NCI-H2196 (cell line): ENCODE measurements at regions not wholly inside any gene's neighbourhood (a gene's known extent, or its start where the extent isn't known, plus 50 kb on each side); places are given as distances from the start of the nearest gene placed in this dataset.
"Not testable (repeated sequence)": the region's sequence is repeated elsewhere in the genome, so short reads cannot be mapped to it uniquely, and the experiment has no call there.

Experiments used
- DNase-seq: peaks from one replicate; lab custom pipeline; 2025; ENCODE audit not compliant: unreplicated experiment; lab: John Stamatoyannopoulos, UW

DNA sequence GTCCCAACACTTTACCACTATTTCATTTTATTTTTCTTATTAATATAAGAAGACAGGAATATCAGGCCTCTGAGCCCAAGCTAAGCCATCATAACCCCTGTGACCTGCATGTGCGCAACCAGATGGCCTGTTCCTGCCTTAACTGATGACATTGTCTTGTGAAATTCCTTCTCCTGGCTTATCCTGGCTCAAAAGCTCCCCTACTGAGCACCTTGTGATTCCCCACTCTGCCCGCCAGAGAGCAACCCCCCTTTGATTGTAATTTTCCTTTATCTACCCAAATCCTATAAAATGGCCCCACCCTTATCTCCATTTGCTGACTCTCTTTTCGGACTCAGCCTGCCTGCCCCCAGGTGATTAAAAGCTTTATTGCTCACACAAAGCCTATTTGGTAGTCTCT is 382.8 kb upstream of the HS3ST1 start:
- not testable (repeated sequence) for DNase-seq

DNA sequence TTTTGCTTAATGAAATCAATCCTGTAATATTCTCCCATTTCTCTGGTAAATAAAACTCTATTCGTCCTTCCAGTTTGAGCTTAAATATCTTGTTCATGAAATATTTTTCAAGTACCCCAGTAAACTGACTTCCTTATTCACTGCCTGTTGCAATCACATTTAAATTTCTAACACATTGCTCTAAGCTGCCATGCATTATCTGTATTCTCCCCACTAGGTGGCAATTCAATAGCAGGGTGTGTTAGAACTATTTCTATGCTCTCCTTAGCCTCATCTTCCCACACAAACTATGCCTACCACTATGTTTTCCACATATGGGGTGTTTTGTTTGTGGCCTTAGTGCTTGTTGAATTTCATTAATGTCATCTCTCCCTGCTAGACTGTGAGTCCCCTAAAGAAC is 377.1 kb upstream of the HS3ST1 start:
- peak; percentile 33 for DNase-seq

DNA sequence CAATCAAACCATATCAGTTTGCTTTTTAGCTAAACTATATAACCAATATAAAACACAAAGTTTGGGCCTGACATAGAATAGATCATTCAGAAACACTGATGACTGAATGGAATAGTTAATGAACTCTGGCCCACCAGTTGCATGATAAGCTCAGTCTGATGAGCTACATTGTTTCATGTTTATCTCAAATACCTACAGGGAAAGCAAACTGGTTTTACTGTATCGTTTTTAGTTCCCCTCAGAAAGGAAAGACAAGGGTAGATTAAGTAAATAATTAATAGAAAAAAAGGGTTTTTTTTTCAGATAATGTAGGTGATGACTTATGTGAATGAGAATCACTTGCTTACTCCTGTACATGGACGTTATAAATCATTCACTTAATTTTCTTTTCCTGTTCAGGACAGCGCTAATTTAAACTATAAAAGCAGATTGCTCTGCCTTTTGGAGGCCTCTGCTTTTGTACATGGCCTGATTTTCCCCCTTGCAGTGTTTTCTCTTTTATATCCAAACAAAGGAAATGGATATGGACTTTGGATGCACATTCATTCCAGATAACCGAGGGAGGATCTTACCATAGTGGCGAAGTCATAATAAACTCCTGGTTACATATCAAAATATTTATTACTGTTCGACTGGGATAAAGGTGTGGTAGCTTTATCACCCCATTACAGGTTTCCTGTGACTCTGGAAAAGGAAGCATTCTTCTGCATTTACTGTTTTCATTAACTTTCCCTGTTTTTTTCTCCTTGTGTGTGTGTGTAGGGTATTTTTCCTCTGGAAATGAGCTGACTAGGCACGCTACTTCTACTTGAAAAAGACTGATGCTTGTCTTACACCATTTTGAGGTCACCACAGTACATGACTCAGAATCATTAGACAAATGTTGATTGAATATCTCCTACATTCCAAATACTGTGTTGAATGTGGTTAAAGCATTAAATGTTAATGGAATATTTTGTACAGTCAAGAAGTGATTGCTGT is 373.1 kb upstream of the HS3ST1 start:
- no peak for DNase-seq

DNA sequence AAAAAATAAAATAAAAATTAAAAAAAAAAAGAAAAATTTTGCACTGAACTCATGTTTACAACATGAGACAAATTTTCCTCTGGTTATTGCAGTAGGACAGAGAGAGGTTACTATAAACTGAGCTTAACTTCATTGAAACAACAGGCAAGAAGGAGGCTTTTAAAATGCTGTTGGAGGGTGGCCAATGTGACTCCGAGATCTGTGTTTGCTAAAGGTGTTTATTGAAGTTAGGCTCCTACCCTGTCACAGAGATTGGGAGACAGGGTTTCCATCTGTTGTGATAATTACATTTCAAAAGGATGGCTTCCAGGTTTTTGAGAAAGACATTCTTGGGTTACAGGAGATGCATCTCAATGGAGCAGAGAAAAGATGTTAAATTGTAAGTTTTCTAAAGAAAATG is 370.5 kb upstream of the HS3ST1 start:
- DNase-seq, result peak; percentile 3

DNA sequence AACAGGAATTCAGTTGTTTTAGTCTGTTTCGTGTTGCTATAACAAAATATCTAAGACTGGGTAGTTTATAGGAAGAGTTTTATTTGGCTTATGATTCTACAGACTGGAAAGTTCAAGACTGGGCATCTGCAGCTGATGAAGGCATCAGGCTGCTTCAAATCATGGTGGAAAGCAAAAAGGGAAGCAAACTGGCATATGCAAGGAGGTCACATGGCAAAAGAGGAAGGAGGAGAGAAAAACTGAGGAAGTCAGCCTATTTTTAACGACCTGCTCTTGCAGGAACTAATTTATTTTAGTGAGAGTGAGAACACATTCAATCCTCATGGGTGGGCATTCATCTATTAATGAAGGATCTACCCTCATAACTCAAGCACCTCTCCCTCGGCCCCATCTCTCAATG is 363.1 kb upstream of the HS3ST1 start:
- no peak for DNase-seq

DNA sequence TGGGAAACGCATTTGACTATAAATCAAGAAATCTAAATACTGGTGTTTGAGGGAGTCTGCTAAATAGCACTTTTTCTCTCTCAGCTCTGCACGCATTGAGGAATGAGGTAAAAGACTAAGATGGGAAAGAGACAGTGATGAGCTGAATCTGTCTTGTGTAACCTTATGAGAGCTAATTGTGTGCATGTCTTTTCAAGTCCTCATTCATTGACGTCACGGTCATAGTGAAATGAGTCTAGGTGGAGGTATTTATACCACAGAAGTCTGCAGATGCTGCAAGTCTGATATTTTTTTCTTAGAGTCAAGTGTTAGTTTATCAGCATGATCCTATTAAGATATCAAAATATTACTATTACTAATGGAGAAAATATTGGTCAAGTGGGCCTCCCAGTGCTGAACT is 361.5 kb upstream of the HS3ST1 start:
- no peak for DNase-seq

DNA sequence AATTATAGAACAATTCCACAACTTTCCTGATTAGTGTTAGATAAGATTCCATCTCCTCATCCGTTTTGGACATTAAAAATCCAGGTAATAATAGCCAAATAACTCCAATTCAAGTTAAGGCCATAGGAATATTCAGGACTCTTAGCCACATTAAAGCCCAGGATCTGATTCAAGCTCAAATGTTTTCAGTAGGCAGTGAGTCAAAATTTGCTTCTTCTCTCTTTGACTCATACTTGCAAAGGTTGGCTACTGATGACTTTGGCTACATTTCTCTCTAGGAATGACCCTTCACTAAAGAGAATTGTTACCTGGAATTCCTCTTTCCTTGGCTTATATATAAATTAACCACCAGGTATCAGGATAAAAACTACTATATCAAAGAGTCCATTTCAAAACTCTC is 354.9 kb upstream of the HS3ST1 start:
- DNase-seq, result no peak

DNA sequence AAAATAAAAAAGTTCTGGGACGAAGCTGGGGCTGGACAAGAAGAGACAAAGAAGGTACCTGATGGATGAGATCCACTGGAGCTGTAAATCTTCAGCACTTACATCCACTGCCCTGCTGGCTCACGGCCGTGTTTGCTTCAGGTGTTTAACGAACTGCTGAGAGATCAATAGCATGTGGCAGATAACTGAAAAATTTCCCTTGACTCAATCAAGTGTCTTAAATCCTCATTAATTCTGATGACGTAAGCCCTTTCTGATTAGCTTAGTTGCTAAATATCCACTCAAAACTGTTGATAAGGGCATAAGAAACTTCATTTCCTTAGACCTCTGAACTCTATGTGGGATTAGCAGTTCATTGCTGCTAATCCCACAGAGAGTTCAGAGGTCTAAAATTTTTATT is 354.2 kb upstream of the HS3ST1 start:
- DNase-seq, result no peak

DNA sequence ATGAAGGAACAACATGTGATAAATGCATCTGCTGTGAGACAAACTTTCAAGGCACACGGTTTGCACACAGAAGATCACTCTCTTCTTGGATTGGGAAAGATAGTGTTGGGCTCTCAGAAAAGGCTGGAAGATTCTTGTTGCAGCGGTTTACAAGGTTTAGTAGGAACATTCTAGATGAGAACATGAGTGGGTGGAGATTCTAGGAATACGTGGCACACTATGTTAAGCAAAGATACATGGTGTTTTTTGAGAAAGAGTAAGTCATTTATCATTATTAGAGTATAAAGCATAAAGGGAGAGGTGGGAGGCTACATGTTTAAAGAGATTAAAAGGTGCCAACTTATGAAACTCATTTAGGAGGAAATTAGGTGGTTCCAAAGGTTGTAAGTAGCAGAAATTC is 348.8 kb upstream of the HS3ST1 start:
- DNase-seq, result no peak

DNA sequence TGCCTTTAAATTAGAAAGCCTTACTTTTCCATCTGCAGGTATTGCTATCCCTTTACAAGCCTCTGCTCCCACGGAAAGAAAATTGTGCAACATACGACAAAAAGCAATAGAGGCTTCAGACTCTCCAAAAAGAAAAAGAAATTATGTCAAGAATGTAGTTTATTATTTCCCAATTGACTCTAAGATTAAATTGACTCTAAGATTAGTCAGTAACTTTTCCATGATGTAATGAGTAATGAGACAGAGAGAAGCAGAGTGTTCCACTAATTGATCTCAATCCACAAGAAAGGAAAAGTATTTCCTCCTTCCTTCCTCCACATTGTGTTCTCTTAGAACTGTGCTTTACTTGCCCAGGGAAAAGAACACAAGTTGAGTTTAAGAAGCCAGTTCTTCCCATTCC is 345.7 kb upstream of the HS3ST1 start:
- DNase-seq, result no peak

DNA sequence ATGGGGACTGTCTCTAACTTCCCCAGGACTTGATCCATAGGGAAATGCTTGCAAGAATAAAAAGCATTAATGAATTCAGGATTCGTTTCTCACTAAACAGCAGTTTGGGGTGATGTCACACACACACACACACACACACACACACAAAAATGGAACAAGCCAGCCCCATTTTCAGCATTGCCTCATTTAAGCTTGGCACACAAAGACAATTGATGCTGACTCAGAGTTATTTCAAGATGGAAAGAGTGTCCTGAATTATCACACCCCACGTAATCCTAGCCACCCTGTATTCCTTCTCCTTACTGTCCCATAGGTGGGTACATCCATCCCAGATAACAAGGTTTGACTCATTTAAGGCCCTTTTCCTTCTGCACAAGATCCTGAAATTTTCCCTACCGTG is 345.1 kb upstream of the HS3ST1 start:
- no peak for DNase-seq

DNA sequence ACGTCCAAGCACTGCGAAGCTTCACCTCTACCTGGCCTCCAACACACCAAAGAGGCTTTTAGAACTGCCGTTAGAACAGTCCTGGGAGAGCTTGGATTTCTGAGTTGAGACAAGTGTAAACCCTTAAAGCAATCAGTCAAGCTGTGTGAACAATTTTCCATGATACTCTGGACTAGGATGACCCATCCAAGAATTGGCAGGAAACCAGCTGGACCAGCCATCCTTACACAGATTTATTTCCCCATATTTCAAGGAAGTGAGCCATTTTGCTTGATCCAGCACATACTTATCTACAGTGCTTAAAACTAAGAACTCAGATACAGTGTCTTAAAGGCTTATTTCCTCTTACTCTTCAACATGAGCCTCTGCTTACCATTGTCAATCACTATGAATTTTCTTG is 340.7 kb upstream of the HS3ST1 start:
- DNase-seq, result no peak

DNA sequence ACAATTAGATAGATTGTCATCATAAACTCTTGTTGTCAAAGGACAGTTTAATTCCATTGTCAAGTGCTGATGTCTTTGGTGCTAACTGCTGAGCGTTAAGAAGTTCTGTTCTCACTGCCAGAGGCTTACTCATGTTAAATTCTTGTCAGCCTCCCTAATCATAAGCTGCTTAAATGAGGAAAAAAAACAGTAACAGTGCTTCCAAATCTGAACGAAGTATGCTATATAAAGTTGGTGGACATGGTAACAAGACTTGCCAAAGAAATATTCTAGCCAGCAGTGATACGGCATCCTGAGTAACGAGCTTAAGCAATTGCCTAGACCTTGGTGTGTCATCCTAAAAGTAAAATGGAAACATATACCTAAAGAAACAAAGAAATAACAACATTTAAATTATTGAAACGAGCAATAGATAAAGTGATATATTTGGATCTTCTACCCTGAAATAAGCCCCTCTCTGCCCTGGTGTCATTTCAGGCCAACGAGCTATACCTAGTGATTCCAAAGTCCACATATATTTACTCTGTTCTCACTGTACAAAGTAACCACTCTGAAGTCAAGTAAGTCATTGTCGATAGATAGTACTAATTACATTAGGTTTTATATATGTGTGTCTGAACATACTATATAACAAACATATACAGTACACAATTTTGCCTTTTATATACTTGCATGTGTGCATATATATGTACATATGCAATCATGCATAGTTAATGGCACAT is 339.7 kb upstream of the HS3ST1 start:
- DNase-seq, result no peak

DNA sequence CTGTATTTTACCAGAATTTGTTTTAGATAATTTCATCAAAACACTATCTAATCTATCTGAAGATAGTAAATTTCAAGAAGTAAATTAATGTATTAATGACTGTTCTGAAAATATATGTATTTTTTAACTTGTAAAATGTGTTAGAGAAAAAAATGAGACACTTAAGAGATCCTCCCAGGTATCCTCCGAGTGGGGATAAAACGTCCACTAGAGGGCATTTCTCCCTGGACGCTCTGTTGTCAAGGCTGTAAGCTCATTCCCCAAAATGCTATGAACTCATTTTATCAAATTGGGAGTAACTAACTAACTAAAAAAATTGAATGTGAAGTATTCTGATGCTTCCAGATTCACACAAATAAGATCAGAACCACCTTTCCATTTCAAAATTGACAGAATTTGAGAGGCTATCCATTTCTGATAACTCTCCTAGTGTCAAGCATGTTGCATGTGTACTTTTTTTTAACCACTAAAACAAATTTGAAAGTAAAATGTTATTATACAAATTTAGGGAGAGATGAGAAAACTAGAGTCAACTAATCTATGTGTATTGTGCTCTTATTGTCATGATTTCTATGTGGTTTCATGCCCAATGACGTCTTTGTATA is 337.3 kb upstream of the HS3ST1 start:
- DNase-seq, result peak; percentile 3

DNA sequence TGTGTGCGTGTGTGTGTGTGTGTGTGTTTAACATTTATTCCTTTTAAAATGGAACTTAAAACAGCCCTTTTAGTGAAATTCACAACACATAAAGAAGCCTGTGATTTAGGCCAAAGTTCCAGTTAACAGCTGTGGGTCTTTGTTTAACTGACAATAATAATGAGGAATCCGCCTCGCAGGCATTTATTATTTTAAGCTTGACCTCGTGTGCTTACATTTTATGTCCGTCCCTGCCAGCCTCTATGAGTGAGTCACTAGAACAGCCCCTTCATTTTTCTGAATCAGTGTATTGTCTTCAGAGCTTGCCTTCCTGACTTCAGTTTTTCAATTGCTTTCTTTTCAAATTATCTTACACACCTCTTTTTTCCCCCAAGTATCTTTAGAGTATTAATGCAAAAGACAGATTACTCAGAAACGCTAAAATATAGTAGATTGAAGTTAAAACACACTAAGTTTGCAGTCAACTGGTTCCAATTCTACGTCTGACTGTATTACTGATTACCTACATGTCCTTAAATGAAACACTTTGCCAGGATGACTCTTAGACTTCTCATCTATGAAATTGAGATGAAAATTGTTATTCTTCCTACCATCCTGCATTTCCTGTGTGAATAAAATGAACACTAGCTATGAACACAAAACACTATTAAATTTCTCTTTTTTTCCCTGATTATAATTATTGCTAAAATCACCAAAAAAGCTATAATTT is 319.6 kb upstream of the HS3ST1 start:
- DNase-seq, result no peak

DNA sequence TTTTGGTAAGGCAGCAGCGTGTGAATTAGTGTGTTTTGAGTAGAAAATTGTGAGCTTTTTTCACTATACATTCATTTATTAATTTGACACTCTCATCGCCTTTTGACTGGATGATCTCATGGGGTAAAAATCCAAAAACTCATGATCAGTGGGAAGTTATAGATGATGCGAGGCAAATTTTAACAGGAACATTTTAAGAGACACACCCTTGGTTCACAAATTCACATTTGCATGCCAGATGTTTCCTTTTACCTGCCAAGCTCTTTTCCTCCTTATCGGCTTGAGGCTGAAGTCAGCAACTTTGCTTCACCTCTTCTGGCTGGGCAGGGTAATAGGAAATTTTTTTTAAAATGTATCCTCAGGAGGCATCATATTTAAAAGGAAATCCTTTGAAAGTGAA is 318.0 kb upstream of the HS3ST1 start:
- no peak for DNase-seq

DNA sequence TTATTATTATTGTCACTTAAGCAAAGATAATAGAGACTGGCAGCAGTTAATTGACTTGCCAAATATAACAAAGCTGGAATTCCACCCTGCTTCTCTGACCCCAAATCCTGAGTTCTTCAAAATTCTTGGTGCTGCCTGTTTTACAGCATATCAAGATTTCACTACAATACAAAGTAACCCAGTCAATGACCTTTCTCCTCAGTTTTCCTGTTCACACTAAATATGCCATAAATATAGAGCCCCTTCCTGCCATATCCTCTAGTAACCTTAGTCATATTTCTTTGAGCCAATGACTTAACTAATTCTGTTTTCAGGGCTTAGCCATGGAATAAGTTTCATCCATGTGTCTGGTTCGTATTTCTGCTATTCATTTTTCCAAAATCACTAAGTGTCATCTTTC is 315.3 kb upstream of the HS3ST1 start:
- no peak for DNase-seq

DNA sequence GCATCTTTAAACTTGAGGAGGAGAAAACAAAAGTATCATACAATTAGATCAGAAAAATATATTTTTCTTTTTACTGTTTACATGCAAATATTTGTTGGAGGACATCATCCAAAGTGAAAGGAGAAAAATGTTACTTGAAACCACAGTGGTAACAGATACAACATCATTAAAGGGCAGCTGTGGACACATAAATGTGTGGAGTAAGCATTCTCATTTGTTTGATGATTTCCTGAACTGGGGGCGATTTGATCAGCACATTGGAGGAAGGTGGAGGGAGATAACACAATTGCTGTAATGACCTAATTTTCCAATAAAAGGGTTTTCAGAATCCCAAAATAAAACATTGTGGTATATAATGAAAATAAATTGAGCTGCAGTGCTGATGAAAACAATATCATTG is 314.5 kb upstream of the HS3ST1 start:
- DNase-seq, result peak; percentile 26

DNA sequence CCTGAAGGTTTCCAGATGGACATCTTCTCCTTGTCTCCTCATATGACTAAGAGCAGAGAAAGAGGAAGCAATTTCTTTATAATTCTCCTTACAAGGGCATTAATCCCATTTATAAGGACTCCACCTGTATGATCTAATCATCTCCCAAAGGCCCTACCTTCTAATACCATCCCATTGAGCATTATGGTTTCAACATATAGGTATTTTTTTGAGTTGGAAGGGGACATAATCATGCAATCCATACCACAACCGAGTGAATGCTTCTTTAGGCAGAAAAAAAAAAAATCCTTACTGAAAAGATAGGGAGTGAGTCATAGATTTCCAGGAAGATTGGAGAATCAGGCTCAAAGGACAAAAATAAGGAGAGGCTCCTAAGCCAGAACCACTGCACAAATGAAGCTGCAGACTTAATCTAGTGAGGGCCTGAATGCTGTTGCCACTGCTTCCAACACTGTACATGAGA is 312.5 kb upstream of the HS3ST1 start:
- no peak for DNase-seq

DNA sequence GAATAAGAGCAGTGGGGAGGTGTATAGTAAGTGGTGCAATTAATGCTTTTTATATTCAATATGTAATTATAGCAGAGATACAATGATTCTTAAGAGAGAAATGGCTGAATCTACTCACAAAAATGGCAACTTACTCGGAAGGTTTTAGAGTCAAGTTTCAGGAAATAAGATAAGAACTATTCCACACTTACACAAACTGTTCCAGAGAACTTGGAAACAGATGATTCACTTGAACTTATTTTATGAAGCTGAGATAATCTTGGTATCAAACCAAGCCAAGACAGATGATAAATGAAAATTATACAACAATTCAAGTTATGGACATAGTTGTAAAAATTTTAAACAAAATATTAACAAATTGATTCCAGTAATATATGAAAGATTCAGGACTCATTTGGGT is 311.3 kb upstream of the HS3ST1 start:
- no peak for DNase-seq

DNA sequence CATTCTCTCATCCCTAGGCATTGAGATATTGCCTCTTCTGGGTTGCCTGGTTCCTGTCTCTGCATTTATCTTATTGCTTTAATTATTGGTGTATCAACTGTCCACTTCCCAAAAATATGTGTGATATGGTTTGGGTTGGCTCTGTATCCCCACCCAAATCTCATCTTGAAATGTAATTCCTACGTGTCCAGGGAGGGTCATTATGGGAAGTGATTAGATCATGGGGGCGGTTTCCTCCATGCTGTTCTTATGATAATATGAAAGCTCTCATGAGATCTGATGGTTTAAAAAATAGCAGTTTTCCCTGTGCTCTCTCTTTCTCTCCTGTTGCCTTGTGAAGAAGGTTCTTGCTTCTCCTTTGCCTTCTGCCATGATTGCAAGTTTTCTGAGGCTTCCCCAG is 308.3 kb upstream of the HS3ST1 start:
- DNase-seq, result no peak
